ENCODE measurements at regions not wholly inside any gene's neighbourhood (a gene's known extent, or its start where the extent isn't known, plus 50 kb on each side); places are given as distances from the start of the nearest gene placed in this dataset.

DNA sequence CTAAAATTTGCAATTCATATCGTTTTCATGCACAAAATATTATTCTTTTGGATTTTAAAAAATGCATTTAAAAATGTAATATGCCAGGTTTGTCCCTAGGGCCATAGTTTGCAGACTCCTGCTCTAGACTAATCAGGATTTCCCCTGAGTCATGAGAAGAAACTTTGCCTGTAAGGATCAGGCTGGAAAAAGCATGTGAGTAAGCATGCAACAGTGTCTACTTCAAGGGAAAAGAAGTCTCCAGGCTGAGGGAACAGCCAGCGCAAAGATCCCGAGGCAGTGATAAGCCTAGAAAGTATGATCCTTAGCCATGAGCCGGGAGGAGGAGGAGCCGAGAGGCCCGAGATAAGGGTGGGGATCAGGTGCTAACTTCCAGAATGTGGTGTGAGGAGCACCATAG is 382.8 kb upstream of the CFAP20DC start:
- DNase-seq (ENCODE audit: low spot score) = no peak
- 67% methylated on average over 6 of the region's 6 CpGs for WGBS (ENCODE audit: low lambda C conversion rate, missing lambda C conversion rate)

DNA sequence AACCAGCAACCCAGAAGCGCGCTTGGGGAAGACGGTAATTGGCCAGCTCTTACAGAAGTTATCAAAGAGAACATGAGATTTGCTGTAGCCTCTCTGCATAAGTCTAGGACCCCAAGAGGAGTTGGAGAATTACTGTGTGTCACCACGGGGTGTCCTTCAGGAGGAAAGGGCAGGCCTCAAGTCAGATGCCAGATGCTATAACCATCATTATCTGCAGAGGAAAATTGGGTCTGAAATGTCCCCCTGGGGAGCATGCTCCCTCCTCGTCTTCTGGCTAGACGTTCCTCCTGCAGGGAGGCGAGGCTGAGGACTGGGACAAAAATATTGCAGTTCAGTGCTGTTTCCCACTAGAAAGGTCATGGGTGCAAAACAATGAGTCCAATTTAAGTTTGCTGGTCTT is 380.5 kb upstream of the CFAP20DC start:
- H3K4me2 ChIP-seq = no peak overlapping the region
- TF ChIP-seq EZH2phosphoT487 (IDR thresholded peaks at IDR 0.05; ENCODE audit: low read depth, severe bottlenecking, unreplicated experiment) = no peak
- TF ChIP-seq, protein P1, sequence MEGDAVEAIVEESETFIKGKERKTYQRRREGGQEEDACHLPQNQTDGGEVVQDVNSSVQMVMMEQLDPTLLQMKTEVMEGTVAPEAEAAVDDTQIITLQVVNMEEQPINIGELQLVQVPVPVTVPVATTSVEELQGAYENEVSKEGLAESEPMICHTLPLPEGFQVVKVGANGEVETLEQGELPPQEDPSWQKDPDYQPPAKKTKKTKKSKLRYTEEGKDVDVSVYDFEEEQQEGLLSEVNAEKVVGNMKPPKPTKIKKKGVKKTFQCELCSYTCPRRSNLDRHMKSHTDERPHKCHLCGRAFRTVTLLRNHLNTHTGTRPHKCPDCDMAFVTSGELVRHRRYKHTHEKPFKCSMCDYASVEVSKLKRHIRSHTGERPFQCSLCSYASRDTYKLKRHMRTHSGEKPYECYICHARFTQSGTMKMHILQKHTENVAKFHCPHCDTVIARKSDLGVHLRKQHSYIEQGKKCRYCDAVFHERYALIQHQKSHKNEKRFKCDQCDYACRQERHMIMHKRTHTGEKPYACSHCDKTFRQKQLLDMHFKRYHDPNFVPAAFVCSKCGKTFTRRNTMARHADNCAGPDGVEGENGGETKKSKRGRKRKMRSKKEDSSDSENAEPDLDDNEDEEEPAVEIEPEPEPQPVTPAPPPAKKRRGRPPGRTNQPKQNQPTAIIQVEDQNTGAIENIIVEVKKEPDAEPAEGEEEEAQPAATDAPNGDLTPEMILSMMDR (IDR thresholded peaks at IDR 0.05; ENCODE audit: poor library complexity) = no peak
- no peak for TF ChIP-seq EZH2 (IDR thresholded peaks at IDR 0.05; ENCODE audit: borderline replicate concordance)
- no peaks in the 10 kb centered on the region for H3K9me2 ChIP-seq (replicated peaks; ENCODE audit: insufficient read depth)
- peaks cover 3% of the 10 kb centered on the region for H3K27me3 ChIP-seq
- no peaks in the 10 kb centered on the region for H4K20me1 ChIP-seq (ENCODE audit: insufficient read depth, poor library complexity, severe bottlenecking)
- WGBS (ENCODE audit: low lambda C conversion rate, missing lambda C conversion rate) = 87% methylated on average over 7 of the region's 7 CpGs
- no peak overlapping the region for H2AFZ ChIP-seq
- H3K79me2 ChIP-seq = no peaks in the 10 kb centered on the region
- DNase-seq (ENCODE audit: low spot score) = no peak
- no peak overlapping the region for H3K4me3 ChIP-seq
- H3K9me3 ChIP-seq (ENCODE audit: low read depth) = no peaks in the 10 kb centered on the region
- H3K27ac ChIP-seq = no peak overlapping the region
- no peaks in the 10 kb centered on the region for H3K36me3 ChIP-seq (replicated peaks; ENCODE audit: insufficient read depth, low read depth)
- no peaks in the 10 kb centered on the region for H3K4me1 ChIP-seq (ENCODE audit: insufficient read depth)

More for the DNA sequence above, 382.8 kb upstream of the CFAP20DC start:
- no peak for TF ChIP-seq EZH2phosphoT487 (IDR thresholded peaks at IDR 0.05; ENCODE audit: low read depth, severe bottlenecking, unreplicated experiment)
- TF ChIP-seq, protein P1 (IDR thresholded peaks at IDR 0.05; ENCODE audit: poor library complexity) = no peak
- TF ChIP-seq EZH2 (IDR thresholded peaks at IDR 0.05; ENCODE audit: borderline replicate concordance) = no peak
- Histone ChIP-seq H4K20me1 (ENCODE audit: insufficient read depth, poor library complexity, severe bottlenecking) (no peaks in the 10 kb centered on the region), H3K36me3 (replicated peaks; ENCODE audit: insufficient read depth, low read depth) (no peaks in the 10 kb centered on the region), H3K9me2 (replicated peaks; ENCODE audit: insufficient read depth) (no peaks in the 10 kb centered on the region), H3K4me1 (ENCODE audit: insufficient read depth) (no peaks in the 10 kb centered on the region), H3K9me3 (ENCODE audit: low read depth) (no peaks in the 10 kb centered on the region), H3K27me3 (peaks cover 3% of the 10 kb centered on the region), H3K4me3 (no peak overlapping the region), H2AFZ (no peak overlapping the region), H3K4me2 (no peak overlapping the region), H3K79me2 (no peaks in the 10 kb centered on the region), H3K27ac (no peak overlapping the region)

DNA sequence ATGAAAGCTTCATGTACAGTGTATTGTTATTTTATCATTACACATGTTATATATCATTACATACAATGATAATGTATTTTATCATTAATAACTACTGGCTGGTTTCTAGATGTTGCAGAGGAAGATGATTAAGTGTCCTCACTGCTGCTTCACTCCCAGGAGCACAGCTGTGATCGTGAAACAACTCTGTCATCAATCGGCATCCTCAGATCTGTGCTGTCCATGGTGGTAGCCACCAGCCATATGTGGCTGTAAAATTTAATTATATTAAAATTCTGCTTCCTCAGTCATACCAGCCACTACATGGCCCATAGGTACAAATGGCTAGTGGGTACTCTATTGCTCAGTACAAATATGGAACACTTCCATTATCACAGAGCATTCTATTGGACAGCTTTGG is 379.4 kb upstream of the CFAP20DC start:
- no peak overlapping the region for H3K4me2 ChIP-seq
- H3K4me1 ChIP-seq (ENCODE audit: insufficient read depth) = peaks cover 5% of the 10 kb centered on the region
- DNase-seq (ENCODE audit: low spot score) = no peak
- no peaks in the 10 kb centered on the region for H3K79me2 ChIP-seq
- no peaks in the 10 kb centered on the region for H4K20me1 ChIP-seq (ENCODE audit: insufficient read depth, poor library complexity, severe bottlenecking)
- H3K36me3 ChIP-seq (replicated peaks; ENCODE audit: insufficient read depth, low read depth) = no peaks in the 10 kb centered on the region
- no peak overlapping the region for H3K27ac ChIP-seq
- H3K4me3 ChIP-seq = no peak overlapping the region
- H3K9me3 ChIP-seq (ENCODE audit: low read depth) = no peaks in the 10 kb centered on the region
- 76% methylated on average over 2 of the region's 2 CpGs for WGBS (ENCODE audit: low lambda C conversion rate, missing lambda C conversion rate)
- H3K27me3 ChIP-seq = peaks cover 3% of the 10 kb centered on the region
- TF ChIP-seq EZH2phosphoT487 (IDR thresholded peaks at IDR 0.05; ENCODE audit: low read depth, severe bottlenecking, unreplicated experiment) (no peak), EZH2 (IDR thresholded peaks at IDR 0.05; ENCODE audit: borderline replicate concordance) (no peak)
- TF ChIP-seq, protein P1 (IDR thresholded peaks at IDR 0.05; ENCODE audit: poor library complexity) = no peak
- no peak overlapping the region for H2AFZ ChIP-seq
- no peaks in the 10 kb centered on the region for H3K9me2 ChIP-seq (replicated peaks; ENCODE audit: insufficient read depth)

Measured in hepatocyte (in vitro differentiated cells).